Amniotic epithelial cell (primary cell): ENCODE measurements at regions not wholly inside any gene's neighbourhood (a gene's known extent, or its start where the extent isn't known, plus 50 kb on each side); places are given as distances from the start of the nearest gene placed in this dataset.
"Not testable (repeated sequence)": the region's sequence is repeated elsewhere in the genome, so short reads cannot be mapped to it uniquely, and the experiment has no call there.

Experiments
- DNase-seq: peaks from one replicate; pipeline ENCODE4 v3.0.0-alpha.2; 2010; ENCODE audit warnings: low read depth

DNA sequence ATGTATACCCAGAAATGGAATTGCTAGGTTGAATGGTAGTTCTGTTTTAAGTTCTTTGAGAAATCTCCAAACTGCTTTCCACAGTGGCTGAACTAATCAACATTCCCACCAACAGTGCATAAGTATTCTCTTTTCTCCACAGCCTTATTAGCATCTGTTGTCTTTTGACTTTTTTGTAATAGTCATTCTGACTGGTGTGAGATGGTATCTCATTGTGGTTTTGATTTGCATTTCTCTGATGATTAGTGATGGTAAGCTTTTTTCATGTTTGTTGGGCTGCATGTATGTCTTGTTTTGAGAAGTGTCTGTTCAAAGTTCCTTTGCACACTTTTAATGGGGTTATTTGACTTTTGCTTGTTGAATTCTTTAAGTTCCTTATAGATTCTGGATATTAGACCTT lies 52.4 kb upstream of the EHHADH start:
- DNase-seq, result not testable (repeated sequence)

DNA sequence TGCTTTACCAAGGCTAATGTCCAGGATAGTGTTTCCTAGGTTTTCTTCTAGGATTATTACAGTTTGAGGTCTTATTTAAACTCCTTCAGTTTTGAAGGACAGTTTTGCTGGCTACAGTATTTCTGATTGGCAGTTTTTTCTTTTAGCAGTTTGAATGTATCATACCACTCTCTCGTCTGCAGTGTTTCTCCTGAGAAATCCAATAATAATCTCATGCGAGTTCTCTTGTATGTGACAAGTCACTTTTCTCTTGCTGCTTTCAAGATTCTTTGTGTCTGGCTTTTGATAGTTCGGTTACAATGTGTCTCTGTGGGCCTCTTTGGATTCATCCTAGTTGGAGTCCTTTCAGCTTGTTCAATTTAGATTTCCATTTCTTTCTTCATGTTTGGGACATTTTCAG lies 53.0 kb upstream of the EHHADH start:
- DNase-seq, result no peak

DNA sequence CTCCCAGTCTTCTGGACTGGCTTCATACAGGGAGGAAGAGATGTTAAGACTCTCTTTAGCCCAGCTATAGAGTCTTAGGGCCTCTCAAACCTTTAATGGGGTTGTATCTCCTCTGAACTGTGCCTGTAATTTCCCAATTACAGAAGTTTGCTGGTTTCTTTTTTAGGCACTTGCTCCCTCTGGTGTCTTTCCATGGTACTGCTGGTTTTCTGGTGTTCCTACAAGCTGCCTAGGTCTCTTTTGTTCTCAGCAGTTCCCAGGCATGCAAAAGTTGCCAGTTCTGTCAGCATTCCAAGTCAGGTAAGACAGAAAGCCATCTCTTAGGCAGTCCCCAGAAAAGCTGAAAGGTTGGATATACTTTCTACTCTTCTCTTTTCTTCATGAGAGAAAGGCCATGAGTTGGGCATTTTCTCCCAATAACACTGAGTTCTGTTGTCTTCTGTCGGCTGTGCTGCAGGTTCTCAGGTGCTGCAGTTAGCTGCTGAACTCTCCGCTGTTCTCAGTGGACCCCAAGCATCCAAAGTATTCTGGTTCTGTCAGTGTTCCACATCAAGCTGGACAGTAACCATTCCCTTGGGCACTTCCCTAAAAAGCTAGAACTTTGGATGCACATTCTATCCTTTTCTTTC lies 54.4 kb upstream of the EHHADH start:
- peak; percentile 68 for DNase-seq

DNA sequence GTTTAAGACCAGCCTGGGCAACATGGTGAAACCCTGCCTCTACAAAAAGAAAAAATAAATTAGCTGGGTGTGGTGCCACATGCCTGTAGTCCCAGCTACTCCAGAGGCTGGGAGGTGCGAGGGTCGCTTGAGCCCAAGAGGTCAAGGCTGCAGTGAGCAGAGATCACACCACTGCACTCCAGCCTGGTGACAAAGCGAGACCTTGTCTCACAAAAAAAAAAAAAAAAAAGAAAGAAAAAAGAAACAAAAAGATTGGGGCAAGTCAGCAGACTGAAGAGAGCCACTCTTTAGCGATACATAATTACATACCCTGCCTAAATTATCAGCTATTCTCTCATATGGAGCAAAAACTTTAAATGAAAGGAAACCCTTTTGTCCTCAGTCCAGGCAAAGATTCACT lies 53.6 kb upstream of the MAP3K13 start:
- DNase-seq, result no peak

DNA sequence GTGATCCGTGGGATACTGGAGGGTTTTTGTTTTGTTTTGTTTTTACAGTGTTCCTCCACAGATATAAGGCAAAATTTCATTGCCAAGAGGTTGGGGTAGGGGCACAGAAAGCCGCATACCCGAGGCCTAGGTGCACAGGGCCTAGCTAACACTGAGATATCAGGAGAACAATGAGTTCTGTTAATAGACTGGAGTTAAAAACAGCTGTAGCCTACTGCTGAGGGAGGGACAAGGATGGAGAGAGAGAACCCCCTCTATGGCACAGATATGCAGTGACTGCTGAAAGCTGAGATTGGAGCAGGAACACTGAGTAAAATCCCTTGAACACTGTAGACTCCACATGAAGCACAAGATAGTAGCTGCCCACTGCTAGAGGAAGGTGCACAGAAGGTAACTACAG lies 53.1 kb upstream of the MAP3K13 start:
- no peak for DNase-seq

DNA sequence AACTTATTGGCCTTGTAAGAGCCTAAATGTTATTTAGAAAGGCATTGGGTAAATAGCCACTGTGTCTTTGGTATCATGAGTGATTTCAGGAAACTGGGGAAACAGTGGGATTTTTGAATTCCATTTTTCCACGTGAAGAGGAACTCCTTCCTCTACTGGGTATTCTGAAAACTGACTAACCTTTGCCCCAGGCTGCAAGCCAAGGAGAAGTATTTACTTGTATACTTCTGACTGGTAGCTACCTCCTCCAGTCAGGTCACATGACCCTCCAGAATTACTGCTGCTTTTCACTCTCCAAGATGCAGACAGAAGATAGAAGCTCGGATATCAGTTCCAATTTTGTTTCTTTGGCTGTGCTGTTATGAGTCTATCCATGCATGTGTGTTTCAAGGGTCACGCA lies 50.9 kb upstream of the MAP3K13 start:
- no peak for DNase-seq
